ENCODE measurements at regions not wholly inside any gene's neighbourhood (a gene's known extent, or its start where the extent isn't known, plus 50 kb on each side); places are given as distances from the start of the nearest gene placed in this dataset.

DNA sequence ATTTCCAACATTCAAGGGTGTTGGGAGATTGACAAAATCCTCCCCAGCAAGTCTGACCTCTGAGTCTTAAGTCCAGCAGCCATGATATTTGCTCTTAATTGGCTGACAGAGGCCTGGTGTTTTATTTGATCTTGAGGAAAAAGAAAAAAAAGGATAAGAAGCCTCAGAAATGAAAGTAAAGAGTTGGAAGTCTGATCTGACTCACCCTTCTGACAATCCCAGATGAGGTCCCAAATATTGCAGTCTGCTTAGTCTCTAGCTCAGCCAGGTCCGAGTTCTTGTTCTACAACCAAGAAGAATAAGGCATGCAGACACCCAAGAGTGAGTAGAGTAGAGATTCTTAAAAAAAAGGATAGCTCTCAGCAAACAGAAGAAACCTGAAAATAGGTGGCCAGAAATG lies 632.5 kb upstream of the ST8SIA4 start:
- TF ChIP-seq, protein P1, sequence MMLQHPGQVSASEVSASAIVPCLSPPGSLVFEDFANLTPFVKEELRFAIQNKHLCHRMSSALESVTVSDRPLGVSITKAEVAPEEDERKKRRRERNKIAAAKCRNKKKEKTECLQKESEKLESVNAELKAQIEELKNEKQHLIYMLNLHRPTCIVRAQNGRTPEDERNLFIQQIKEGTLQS (IDR thresholded peaks at IDR 0.05; ENCODE audit: insufficient read depth, low read depth, low read length) = no peak
- no peak for TF ChIP-seq CTCF (IDR thresholded peaks at IDR 0.05; ENCODE audit: control extremely low read depth in 1 of 3, insufficient read depth in 1 of 3, low read depth in 1 of 3, low read length in 3 of 3)
- TF ChIP-seq RBBP5 (IDR thresholded peaks at IDR 0.05; ENCODE audit: borderline replicate concordance, low read depth, low read length) = no peak
- no peak for TF ChIP-seq POLR2AphosphoS5 (IDR thresholded peaks at IDR 0.05; ENCODE audit: low read depth, low read length)
- TF ChIP-seq RFX5 (IDR thresholded peaks at IDR 0.05; ENCODE audit: borderline replicate concordance, low read depth, low read length) = no peak
- TF ChIP-seq YY1 (IDR thresholded peaks at IDR 0.05; ENCODE audit: low read depth, low read length) = no peak
- no peak for TF ChIP-seq ZNF274 (IDR thresholded peaks at IDR 0.05; ENCODE audit: borderline replicate concordance, extremely low read depth, low read length)
- TF ChIP-seq EZH2 (IDR thresholded peaks at IDR 0.05; ENCODE audit: low read depth, low read length, severe bottlenecking) = no peak
- TF ChIP-seq ASH2L (IDR thresholded peaks at IDR 0.05; ENCODE audit: low read length) = no peak
- TF ChIP-seq CREB1 (IDR thresholded peaks at IDR 0.05) = no peak

Measured in H1 (cell line).